GM13977 (cell line): ENCODE measurements at regions not wholly inside any gene's neighbourhood (a gene's known extent, or its start where the extent isn't known, plus 50 kb on each side); places are given as distances from the start of the nearest gene placed in this dataset.

ENCODE experiments used
- DNase-seq: peaks from one replicate; pipeline ENCODE4 v3.0.0; 2012; ENCODE audit warnings: low spot score
- CTCF ChIP-seq: IDR thresholded peaks from 2 replicates; pipeline ENCODE4 v1.5.1; 2012; ENCODE audit warnings: mild to moderate bottlenecking, control low read depth; ENCODE audit not compliant: insufficient read depth; ENCODE audit errors: extremely low read depth, missing control alignments
- in situ Hi-C: fragments of 300-500 bp; cut with MboI; formaldehyde crosslinking; loops from one replicate; pipeline ENCODE4 v1.12.0; 2022; ENCODE audit warnings: low sequenced_read_pairs, low pct_unique_long_range_greater_than_20kb, mixed read lengths, inconsistent platforms; ENCODE audit not compliant: unreplicated experiment

DNA sequence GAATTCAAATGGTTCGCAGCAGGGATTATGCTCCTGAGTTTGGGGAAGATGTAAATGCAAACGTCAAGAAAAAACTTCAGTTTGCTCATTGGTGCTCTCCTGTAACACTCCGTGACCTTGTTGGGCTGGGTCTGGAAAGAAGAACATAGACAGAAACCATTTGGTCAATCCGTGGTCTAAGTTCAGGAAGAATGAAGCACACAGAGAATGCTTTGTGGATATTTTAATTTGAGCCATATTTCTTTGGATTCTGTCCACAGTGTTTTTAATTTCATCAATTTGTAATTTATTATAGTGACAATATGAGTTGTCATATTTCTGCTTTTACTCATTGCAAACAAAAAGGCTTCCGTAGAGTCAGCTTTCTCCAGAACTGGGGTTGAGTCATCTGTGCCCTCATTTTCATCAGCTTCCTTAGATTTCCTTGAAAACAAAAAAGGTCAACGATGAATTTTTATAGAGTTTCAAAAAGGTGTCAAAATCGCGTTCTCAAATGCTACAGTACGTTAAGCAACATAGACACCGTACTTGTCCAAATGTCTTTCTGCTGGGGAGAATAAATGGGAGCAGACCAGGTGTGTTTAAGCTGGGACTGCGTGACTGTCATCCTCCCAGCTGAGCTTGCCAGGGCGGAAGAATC lies 606.4 kb downstream of the RNF144A start:
- in situ Hi-C loops: no loop called here
- DNase-seq: no peak

GRCh38 chr2:7524195-7524594 lies 607.0 kb downstream of the RNF144A start:
- in situ Hi-C loops: no loop called here
- no peak for DNase-seq

More for the DNA sequence above, 606.4 kb downstream of the RNF144A start:
- no peak for TF ChIP-seq CTCF

DNA sequence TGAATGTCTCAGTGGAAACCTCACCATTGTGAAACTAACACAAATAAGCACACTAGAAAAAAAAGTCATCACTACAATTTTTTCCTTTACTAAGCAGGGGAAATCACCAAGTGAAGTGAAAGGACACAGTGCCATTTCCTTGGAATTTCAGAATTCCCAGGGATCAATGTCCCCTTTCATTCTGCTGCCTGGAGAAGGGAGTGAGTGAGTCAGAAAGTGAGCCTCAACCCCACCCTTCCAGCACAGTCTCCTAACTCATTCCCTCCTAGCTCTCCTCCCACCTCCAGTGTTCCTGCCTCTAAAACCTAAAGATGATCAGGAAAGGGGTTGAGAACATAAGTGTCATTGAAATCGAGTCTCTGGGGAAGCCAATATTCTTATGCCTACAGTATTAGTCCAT lies 608.5 kb downstream of the RNF144A start:
- in situ Hi-C loops: no loop called here
- TF ChIP-seq CTCF: no peak
- no peak for DNase-seq

More at GRCh38 chr2:7524195-7524594, 607.0 kb downstream of the RNF144A start:
- no peak for TF ChIP-seq CTCF

DNA sequence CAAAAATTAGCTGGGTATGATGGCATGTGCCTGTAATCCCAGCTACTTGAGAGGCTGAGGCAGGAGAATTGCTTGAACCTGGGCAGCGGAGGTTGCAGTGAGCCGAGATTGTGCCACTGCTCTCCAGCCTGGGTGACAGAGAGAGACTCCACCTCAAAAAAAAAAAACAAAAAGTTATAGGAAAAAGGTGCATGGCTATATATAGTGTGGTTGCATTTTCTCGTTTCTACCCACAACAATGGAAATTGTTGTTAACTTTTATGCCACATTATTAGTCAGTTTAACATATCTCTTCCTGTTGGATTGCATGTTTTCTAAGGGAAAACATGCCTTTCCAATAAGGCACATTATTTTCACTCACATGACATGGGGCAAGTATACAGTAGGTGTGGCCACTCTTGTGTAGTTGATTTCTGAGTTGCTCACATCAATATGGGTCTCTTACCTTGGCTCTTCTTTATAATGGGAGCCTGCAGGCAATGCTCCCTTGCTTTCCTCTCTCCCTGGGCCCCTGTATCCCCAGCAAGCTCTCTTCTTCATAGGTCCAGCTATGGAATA lies 610.0 kb downstream of the RNF144A start:
- in situ Hi-C loops: no loop called here
- no peak for TF ChIP-seq CTCF
- no peak for DNase-seq

- in situ Hi-C loops: no loop called here
- TF ChIP-seq CTCF: no peak
- no peak for DNase-seq
These were observed 612.8 kb downstream of the RNF144A start for GRCh38 chr2:7530001-7530400.

DNA sequence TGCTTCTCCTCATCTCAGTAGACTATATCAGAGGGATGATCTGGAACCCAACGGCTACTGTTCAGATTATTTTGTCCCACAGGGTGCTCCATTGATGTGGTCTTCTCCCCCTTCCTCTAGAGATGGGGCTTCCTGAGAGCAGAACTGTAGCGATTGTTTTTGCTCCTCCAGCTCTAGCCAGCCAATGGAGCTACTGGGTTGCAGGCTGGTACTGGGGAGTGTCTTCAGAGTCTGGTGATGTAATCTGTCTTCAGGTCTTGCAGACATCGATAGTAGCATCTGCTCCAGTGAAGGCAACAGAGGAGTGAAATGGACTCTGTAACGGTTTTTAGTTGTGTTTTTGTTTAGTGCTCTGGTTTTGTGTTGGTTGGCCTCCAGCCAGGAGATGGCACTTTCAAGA lies 621.9 kb downstream of the RNF144A start:
- no peak for TF ChIP-seq CTCF
- in situ Hi-C loops: no loop called here

More for the DNA sequence above, 621.9 kb downstream of the RNF144A start:
- no peak for DNase-seq
